ENCODE measurements at regions not wholly inside any gene's neighbourhood (a gene's known extent, or its start where the extent isn't known, plus 50 kb on each side); places are given as distances from the start of the nearest gene placed in this dataset.
A peak's percentile ranks its signal among the peaks of the same experiment; 100 is the strongest.
"Not testable (repeated sequence)": the region's sequence is repeated elsewhere in the genome, so short reads cannot be mapped to it uniquely, and the experiment has no call there.

GRCh38 chrX:142804085-142804484 lies 221.6 kb upstream of the SPANXN4 start:
- DNase-seq: peak in 1 of 2 experiments; percentile 9

- no peak for DNase-seq
Measured at GRCh38 chrX:142819461-142819860, 206.3 kb upstream of the SPANXN4 start.

- no peak for DNase-seq
Measured at GRCh38 chrX:142828129-142828528, 197.6 kb upstream of the SPANXN4 start.

- DNase-seq: no peak
Measured at GRCh38 chrX:142831961-142832530, 193.7 kb upstream of the SPANXN4 start.

GRCh38 chrX:142854970-142855369 lies 170.8 kb upstream of the SPANXN4 start:
- no peak for DNase-seq

- DNase-seq: no peak
Measured at GRCh38 chrX:142860944-142861343, 164.8 kb upstream of the SPANXN4 start.

GRCh38 chrX:142861557-142861956 lies 164.2 kb upstream of the SPANXN4 start:
- no peak for DNase-seq

GRCh38 chrX:142866247-142866646 lies 159.5 kb upstream of the SPANXN4 start:
- DNase-seq: not testable (repeated sequence)

GRCh38 chrX:142873214-142873613 lies 152.5 kb upstream of the SPANXN4 start:
- no peak for DNase-seq

- no peak for DNase-seq
Measured at GRCh38 chrX:142884881-142885280, 140.8 kb upstream of the SPANXN4 start.

- no peak for DNase-seq
Measured at GRCh38 chrX:142891046-142891445, 134.7 kb upstream of the SPANXN4 start.

GRCh38 chrX:142898164-142898563 lies 127.6 kb upstream of the SPANXN4 start:
- DNase-seq: no peak

GRCh38 chrX:142923201-142923600 lies 102.5 kb upstream of the SPANXN4 start:
- no peak for DNase-seq

- no peak for DNase-seq
Measured at GRCh38 chrX:142938793-142939192, 86.9 kb upstream of the SPANXN4 start.

GRCh38 chrX:142972147-142972809 lies 53.5 kb upstream of the SPANXN4 start:
- DNase-seq: not testable (repeated sequence)

Measured in NCI-H526 (cell line).